A549 (cell line): ENCODE measurements at regions not wholly inside any gene's neighbourhood (a gene's known extent, or its start where the extent isn't known, plus 50 kb on each side); places are given as distances from the start of the nearest gene placed in this dataset.

ENCODE experiments used
- ATAC-seq, 2 experiments: fragments of 200-7000 bp in 1 of 2; fragments of >200 bp in 1 of 2; cut with Nextera tagmentation in 1 of 2; cut with Tn5 transposase in 1 of 2; 3 replicates each; pipeline versions ENCODE4 v1.8.0 to v1.9.1; 2018 to 2020; ENCODE audit warnings: mild to moderate bottlenecking in 1 of 2, moderate library complexity in 1 of 2
- CTCF ChIA-PET: fragments of 300-600 bp; sonication (Branson Sonifier 250); formaldehyde crosslinking; extraction: SDS; loops from one replicate; lab custom pipeline; 2021; ENCODE audit warnings: antibody characterized with exemption, inconsistent platforms; lab: Yijun Ruan, JAX
- POLR2A ChIA-PET: fragments of 350-600 bp; formaldehyde crosslinking; extraction: SDS; loops from one replicate; lab custom pipeline; 2021; ENCODE audit warnings: antibody characterized with exemption, inconsistent platforms; lab: Yijun Ruan, JAX
- DNase-seq, 2 experiments: peaks; one replicate each; pipeline versions ENCODE4 v3.0.0 to v3.0.0-alpha.2; 2011 to 2016; ENCODE audit warnings: low read depth in 1 of 2, low spot score in 1 of 2
- FAIRE-seq: peaks from 2 replicates; lab custom pipeline; 2011; peaks lifted over from hg19 to GRCh38; lab: Jason Lieb, UNC
- H3K27ac ChIP-seq, 2 experiments: fragments of >200 bp; sonication (Bioruptor Twin); formaldehyde crosslinking; 3 replicates each; pipeline ENCODE4 v1.5.1; 2016 to 2017
- H3K4me1 ChIP-seq: fragments of >200 bp; sonication (Bioruptor Twin); formaldehyde crosslinking; 3 replicates; pipeline ENCODE4 v1.6.1; 2016
- H3K4me2 ChIP-seq: fragments of >200 bp; sonication (Bioruptor Twin); formaldehyde crosslinking; 3 replicates; pipeline ENCODE4 v1.6.1; 2016
- H3K4me3 ChIP-seq: fragments of >200 bp; sonication (Bioruptor Twin); formaldehyde crosslinking; 3 replicates; pipeline ENCODE4 v1.5.1; 2016
- H3K9me3 ChIP-seq: fragments of >200 bp; sonication (Bioruptor Twin); formaldehyde crosslinking; 3 replicates; pipeline ENCODE4 v1.6.1; 2016
- EHF ChIP-seq: fragments of 250-450 bp; sonication (Bioruptor Pico); IDR thresholded peaks from 2 replicates; pipeline ENCODE4 v1.5.0; 2020; ENCODE audit warnings: mild to moderate bottlenecking
- EHMT2 ChIP-seq: fragments of 200-600 bp; sonication (generic); IDR thresholded peaks from 2 replicates; pipeline ENCODE4 v1.6.1; 2016; ENCODE audit warnings: antibody characterized with exemption, low read depth, mild to moderate bottlenecking, moderate library complexity
- FOSB ChIP-seq: fragments of 250-450 bp; sonication (Bioruptor Pico); IDR thresholded peaks from 2 replicates; pipeline ENCODE4 v1.5.0; 2020; ENCODE audit warnings: mild to moderate bottlenecking, moderate library complexity
- FOSL2 ChIP-seq, 2 experiments: fragments of 450-650 bp in 1 of 2; fragments of >200 bp in 1 of 2; sonication (Bioruptor Twin) in 1 of 2; formaldehyde crosslinking; IDR thresholded peaks; 2 replicates each; pipeline versions ENCODE4 v1.5.0 to v1.6.1; 2016 to 2020; ENCODE audit warnings: mild to moderate bottlenecking in 1 of 2, moderate library complexity in 1 of 2
- FOXS1 ChIP-seq: fragments of 250-450 bp; sonication (Bioruptor Pico); IDR thresholded peaks from 2 replicates; pipeline ENCODE4 v1.5.0; 2020; ENCODE audit warnings: mild to moderate bottlenecking, moderate library complexity
- GATA3 ChIP-seq: IDR thresholded peaks from 2 replicates; pipeline ENCODE4 v1.6.1; 2012; ENCODE audit warnings: borderline replicate concordance
- HDAC2 ChIP-seq: fragments of 200-600 bp; sonication (generic); IDR thresholded peaks from 2 replicates; pipeline ENCODE4 v1.6.1; 2016
- HOXB5 ChIP-seq: fragments of 250-450 bp; sonication (Bioruptor Pico); IDR thresholded peaks from 2 replicates; pipeline ENCODE4 v1.5.0; 2020; ENCODE audit warnings: mild to moderate bottlenecking, moderate library complexity
- KDM1A ChIP-seq: fragments of 200-600 bp; sonication (generic); IDR thresholded peaks from 2 replicates; pipeline ENCODE4 v1.6.1; 2016; ENCODE audit warnings: low read depth, mild to moderate bottlenecking
- MAFK ChIP-seq: fragments of 450-650 bp; IDR thresholded peaks from 2 replicates; pipeline ENCODE4 v1.6.1; 2014; ENCODE audit not compliant: partially characterized antibody
- MAZ ChIP-seq: fragments of 150-350 bp; IDR thresholded peaks from 2 replicates; pipeline ENCODE4 v1.6.1; 2014; ENCODE audit warnings: antibody characterized with exemption, low read depth, low read length, borderline replicate concordance
- PHF8 ChIP-seq: fragments of 200-600 bp; sonication (generic); IDR thresholded peaks from 2 replicates; pipeline ENCODE4 v1.6.1; 2016; ENCODE audit warnings: low read depth, mild to moderate bottlenecking, antibody characterized with exemption, moderate library complexity, borderline replicate concordance
- POLR2A ChIP-seq: IDR thresholded peaks from 2 replicates; pipeline ENCODE4 v1.6.1; 2012; ENCODE audit warnings: mild to moderate bottlenecking, low read length
- POLR2AphosphoS2 ChIP-seq: conservative IDR thresholded peaks from 2 replicates; pipeline ENCODE4 v1.6.1; 2012; ENCODE audit warnings: low read length, improper control_type of control experiment, inconsistent platforms
- RCOR1 ChIP-seq: fragments of 150-350 bp; IDR thresholded peaks from 2 replicates; pipeline ENCODE4 v1.6.1; 2014; ENCODE audit warnings: antibody characterized with exemption, low read length, low read depth
- RFX5 ChIP-seq: fragments of 450-650 bp; IDR thresholded peaks from 2 replicates; pipeline ENCODE4 v1.7.1; 2014; ENCODE audit warnings: antibody characterized with exemption, mild to moderate bottlenecking, moderate library complexity
- SREBF2 ChIP-seq: fragments of 450-650 bp; IDR thresholded peaks from 2 replicates; pipeline ENCODE4 v1.6.1; 2014; ENCODE audit warnings: mild to moderate bottlenecking, moderate library complexity
- TP53 ChIP-seq: fragments of 250-450 bp; sonication (Bioruptor Pico); IDR thresholded peaks from 2 replicates; pipeline ENCODE4 v1.5.0; 2021; ENCODE audit warnings: mild to moderate bottlenecking, moderate library complexity
- WGBS: methylation state at CpG from one replicate; pipeline ENCODE4 v1.1.6; 2017; ENCODE audit errors: missing lambda C conversion rate; 5-methylcytosine and 5-hydroxymethylcytosine counted together
- TF ChIP-seq, protein P1 (sequence below): fragments of >200 bp; sonication (Bioruptor Twin); formaldehyde crosslinking; IDR thresholded peaks from 3 replicates; pipeline ENCODE4 v1.5.1; 2016
- TF ChIP-seq, protein P2 (sequence below): IDR thresholded peaks from 2 replicates; pipeline ENCODE4 v1.6.1; 2012
- TF ChIP-seq, protein P3 (sequence below): IDR thresholded peaks from 2 replicates; pipeline ENCODE4 v1.6.1; 2012; ENCODE audit warnings: low read depth, borderline replicate concordance
- TF ChIP-seq, protein P4 (sequence below): fragments of 450-650 bp; IDR thresholded peaks from 2 replicates; pipeline ENCODE4 v1.6.1; 2014; ENCODE audit warnings: antibody characterized with exemption
- TF ChIP-seq, protein P5 (sequence below): fragments of 200-600 bp; sonication (generic); IDR thresholded peaks from 2 replicates; pipeline ENCODE4 v1.6.1; 2016; ENCODE audit warnings: antibody characterized with exemption, mild to moderate bottlenecking, moderate library complexity

DNA sequence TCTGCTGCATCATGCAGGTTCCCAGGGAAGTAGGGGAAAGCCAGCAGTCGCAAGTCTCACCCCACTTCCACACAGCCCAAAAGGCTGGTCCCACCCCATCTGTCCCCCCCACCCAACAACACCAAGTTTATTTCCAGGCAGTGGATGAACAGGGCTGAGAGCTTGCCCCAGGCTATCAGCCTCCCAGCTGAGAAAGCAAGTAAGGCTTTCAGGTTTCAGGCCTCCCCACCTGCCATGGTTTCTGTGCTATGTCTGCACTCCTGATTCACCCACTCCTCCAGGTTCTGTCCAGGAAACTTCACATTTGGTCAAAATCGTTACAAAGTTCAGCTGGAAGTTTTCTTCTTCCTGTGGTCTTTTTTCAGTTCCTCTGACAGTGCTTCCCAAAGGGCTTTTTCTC, 97.5 kb upstream of the HS3ST3A1 start (continued):
- no peak for TF ChIP-seq EHF (CRISPR knock-in tag)

DNA sequence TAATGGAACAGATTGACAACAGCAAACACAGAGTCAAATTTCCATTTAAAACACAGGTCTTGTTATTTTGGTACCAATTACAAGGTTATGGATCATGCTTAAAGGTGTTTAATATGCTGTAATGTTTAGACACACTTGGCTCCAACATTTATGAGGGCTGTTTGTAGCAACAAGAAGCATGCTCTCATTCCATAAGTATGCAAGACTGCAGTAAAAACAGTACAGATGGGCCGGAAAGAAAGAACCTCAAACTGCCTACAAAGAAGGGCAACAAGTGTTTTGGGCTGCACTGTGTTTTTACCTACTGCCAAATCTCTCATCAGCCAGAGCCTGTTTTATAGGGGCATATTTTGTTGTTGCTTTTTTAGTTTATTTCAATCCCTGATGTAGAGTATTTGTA, 100.5 kb upstream of the HS3ST3A1 start:
- CTCF ChIA-PET: no interaction called here
- no peak for DNase-seq
- peaks cover 5% of the 10 kb centered on the region; the same call in 1 of the 3 replicates for H3K9me3 ChIP-seq
- no peak for TF ChIP-seq RCOR1
- TF ChIP-seq HOXB5 (CRISPR knock-in tag): no peak
- no peak for TF ChIP-seq TP53 (CRISPR knock-in tag)
- no peak for TF ChIP-seq HDAC2
- no peak for TF ChIP-seq GATA3
- no peak for TF ChIP-seq FOXS1 (CRISPR knock-in tag)
- no peak for TF ChIP-seq POLR2A
- TF ChIP-seq, protein P1, sequence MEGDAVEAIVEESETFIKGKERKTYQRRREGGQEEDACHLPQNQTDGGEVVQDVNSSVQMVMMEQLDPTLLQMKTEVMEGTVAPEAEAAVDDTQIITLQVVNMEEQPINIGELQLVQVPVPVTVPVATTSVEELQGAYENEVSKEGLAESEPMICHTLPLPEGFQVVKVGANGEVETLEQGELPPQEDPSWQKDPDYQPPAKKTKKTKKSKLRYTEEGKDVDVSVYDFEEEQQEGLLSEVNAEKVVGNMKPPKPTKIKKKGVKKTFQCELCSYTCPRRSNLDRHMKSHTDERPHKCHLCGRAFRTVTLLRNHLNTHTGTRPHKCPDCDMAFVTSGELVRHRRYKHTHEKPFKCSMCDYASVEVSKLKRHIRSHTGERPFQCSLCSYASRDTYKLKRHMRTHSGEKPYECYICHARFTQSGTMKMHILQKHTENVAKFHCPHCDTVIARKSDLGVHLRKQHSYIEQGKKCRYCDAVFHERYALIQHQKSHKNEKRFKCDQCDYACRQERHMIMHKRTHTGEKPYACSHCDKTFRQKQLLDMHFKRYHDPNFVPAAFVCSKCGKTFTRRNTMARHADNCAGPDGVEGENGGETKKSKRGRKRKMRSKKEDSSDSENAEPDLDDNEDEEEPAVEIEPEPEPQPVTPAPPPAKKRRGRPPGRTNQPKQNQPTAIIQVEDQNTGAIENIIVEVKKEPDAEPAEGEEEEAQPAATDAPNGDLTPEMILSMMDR: no peak
- no peak for TF ChIP-seq EHF (CRISPR knock-in tag)
- TF ChIP-seq KDM1A: no peak
- no peak for TF ChIP-seq MAFK
- TF ChIP-seq POLR2AphosphoS2: no peak
- no peak for TF ChIP-seq FOSL2 (IDR thresholded peaks at IDR 0.05)
- TF ChIP-seq FOSL2 (CRISPR knock-in tag; IDR thresholded peaks at IDR 0.05): no peak
- TF ChIP-seq PHF8: no peak
- TF ChIP-seq, protein P2, sequence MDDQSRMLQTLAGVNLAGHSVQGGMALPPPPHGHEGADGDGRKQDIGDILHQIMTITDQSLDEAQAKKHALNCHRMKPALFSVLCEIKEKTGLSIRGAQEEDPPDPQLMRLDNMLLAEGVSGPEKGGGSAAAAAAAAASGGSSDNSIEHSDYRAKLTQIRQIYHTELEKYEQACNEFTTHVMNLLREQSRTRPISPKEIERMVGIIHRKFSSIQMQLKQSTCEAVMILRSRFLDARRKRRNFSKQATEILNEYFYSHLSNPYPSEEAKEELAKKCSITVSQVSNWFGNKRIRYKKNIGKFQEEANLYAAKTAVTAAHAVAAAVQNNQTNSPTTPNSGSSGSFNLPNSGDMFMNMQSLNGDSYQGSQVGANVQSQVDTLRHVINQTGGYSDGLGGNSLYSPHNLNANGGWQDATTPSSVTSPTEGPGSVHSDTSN: no peak
- TF ChIP-seq, protein P3, sequence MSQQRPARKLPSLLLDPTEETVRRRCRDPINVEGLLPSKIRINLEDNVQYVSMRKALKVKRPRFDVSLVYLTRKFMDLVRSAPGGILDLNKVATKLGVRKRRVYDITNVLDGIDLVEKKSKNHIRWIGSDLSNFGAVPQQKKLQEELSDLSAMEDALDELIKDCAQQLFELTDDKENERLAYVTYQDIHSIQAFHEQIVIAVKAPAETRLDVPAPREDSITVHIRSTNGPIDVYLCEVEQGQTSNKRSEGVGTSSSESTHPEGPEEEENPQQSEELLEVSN: no peak
- no peak for TF ChIP-seq MAZ
- no peak overlapping the region for H3K27ac ChIP-seq
- no peak overlapping the region for H3K4me3 ChIP-seq
- no peak for ATAC-seq
- POLR2A ChIA-PET: no interaction called here
- FAIRE-seq: no peak
- 22% methylated on average over 1 of the region's 1 CpG for WGBS
- no peak overlapping the region for H3K4me2 ChIP-seq
- no peaks in the 10 kb centered on the region for H3K4me1 ChIP-seq

DNA sequence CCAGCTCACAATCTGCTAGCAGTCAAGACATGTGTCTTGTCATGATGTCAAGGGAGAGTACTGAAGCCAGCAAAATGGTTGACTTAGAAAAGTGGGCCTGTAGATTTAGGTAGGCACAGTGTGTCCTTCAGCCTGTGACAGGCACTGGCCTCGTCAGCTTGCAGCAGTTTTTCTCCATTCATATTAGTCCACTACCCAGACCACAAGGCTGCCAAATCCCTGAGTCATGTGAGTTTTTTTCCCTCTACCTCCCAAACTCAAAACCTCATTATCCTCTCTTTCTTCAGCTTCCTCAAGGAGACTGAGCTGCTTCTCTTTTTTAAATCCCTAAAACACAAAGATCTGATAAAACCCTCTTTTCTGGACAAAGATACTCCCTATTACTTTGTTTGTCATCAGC, 102.6 kb upstream of the HS3ST3A1 start:
- Histone ChIP-seq H3K27ac (no peak overlapping the region), H3K9me3 (no peaks in the 10 kb centered on the region), H3K4me1 (no peaks in the 10 kb centered on the region), H3K4me2 (no peak overlapping the region), H3K4me3 (no peak overlapping the region)
- no peak for DNase-seq
- WGBS: 3% methylated on average over 1 of the region's 1 CpG
- FAIRE-seq: no peak
- ChIA-PET CTCF (interaction anchor here (1.2 kb wide), 1 partner anchor 10 kb away, joined by 3 read pairs; no protein-coding TSS in a partner anchor), POLR2A (no interaction called here)
- ATAC-seq: no peak
- TF ChIP-seq, protein P2: no peak
- TF ChIP-seq RFX5: no peak
- TF ChIP-seq FOXS1 (CRISPR knock-in tag): no peak
- TF ChIP-seq FOSB: no peak
- TF ChIP-seq, protein P3: no peak
- TF ChIP-seq, protein P4, sequence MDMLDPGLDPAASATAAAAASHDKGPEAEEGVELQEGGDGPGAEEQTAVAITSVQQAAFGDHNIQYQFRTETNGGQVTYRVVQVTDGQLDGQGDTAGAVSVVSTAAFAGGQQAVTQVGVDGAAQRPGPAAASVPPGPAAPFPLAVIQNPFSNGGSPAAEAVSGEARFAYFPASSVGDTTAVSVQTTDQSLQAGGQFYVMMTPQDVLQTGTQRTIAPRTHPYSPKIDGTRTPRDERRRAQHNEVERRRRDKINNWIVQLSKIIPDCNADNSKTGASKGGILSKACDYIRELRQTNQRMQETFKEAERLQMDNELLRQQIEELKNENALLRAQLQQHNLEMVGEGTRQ: no peak
- TF ChIP-seq RCOR1: no peak
- TF ChIP-seq, protein P5, sequence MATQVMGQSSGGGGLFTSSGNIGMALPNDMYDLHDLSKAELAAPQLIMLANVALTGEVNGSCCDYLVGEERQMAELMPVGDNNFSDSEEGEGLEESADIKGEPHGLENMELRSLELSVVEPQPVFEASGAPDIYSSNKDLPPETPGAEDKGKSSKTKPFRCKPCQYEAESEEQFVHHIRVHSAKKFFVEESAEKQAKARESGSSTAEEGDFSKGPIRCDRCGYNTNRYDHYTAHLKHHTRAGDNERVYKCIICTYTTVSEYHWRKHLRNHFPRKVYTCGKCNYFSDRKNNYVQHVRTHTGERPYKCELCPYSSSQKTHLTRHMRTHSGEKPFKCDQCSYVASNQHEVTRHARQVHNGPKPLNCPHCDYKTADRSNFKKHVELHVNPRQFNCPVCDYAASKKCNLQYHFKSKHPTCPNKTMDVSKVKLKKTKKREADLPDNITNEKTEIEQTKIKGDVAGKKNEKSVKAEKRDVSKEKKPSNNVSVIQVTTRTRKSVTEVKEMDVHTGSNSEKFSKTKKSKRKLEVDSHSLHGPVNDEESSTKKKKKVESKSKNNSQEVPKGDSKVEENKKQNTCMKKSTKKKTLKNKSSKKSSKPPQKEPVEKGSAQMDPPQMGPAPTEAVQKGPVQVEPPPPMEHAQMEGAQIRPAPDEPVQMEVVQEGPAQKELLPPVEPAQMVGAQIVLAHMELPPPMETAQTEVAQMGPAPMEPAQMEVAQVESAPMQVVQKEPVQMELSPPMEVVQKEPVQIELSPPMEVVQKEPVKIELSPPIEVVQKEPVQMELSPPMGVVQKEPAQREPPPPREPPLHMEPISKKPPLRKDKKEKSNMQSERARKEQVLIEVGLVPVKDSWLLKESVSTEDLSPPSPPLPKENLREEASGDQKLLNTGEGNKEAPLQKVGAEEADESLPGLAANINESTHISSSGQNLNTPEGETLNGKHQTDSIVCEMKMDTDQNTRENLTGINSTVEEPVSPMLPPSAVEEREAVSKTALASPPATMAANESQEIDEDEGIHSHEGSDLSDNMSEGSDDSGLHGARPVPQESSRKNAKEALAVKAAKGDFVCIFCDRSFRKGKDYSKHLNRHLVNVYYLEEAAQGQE: no peak
- no peak for TF ChIP-seq EHMT2
- TF ChIP-seq TP53 (CRISPR knock-in tag): no peak
- no peak for TF ChIP-seq SREBF2
